GM12892 (cell line): ENCODE measurements at regions not wholly inside any gene's neighbourhood (a gene's known extent, or its start where the extent isn't known, plus 50 kb on each side); places are given as distances from the start of the nearest gene placed in this dataset.

Experiments
- POLR2A ChIP-seq: IDR thresholded peaks from 2 replicates; pipeline ENCODE4 v1.6.1; 2011; ENCODE audit warnings: low read depth, low read length, control low read depth
- TAF1 ChIP-seq: IDR thresholded peaks from 2 replicates; pipeline ENCODE4 v1.6.1; 2011; ENCODE audit warnings: low read depth, mild to moderate bottlenecking, control low read depth, low read length, borderline replicate concordance

- TF ChIP-seq TAF1 (no peak), POLR2A (no peak)
These were observed 182.3 kb upstream of the GSE1 start for GRCh38 chr16:85430523-85431421.
